ENCODE measurements at regions not wholly inside any gene's neighbourhood (a gene's known extent, or its start where the extent isn't known, plus 50 kb on each side); places are given as distances from the start of the nearest gene placed in this dataset.

DNA sequence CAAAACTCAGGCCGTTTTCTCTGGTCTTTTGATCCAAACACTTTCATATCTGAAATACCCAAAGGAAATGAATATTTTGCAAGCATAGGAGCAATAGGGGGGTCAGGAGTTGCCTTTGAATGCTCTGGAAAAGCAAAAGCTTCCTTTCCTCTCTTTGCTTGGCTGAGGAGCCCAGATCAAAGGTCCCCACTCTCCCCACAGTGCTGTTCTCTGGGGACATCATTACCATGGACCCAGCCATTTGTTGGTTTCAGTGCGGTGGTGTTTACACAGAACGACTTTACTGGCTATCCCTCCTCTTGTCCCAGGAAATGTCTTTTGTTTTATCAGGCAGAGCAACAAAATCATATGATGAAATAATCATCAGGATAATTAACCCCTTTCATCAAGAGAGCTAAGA, 1089.1 kb downstream of the TBC1D22A start:
- no peak for ATAC-seq
- TF ChIP-seq SNAI2 (CRISPR knock-in tag; IDR thresholded peaks at IDR 0.05) (no peak), GLIS3 (CRISPR knock-in tag; IDR thresholded peaks at IDR 0.05) (no peak), BACH2 (CRISPR knock-in tag; IDR thresholded peaks at IDR 0.05; ENCODE audit: borderline replicate concordance) (no peak), ISL1 (CRISPR knock-in tag; IDR thresholded peaks at IDR 0.05) (no peak), ZFP30 (CRISPR knock-in tag; IDR thresholded peaks at IDR 0.05) (no peak), RARB (CRISPR knock-in tag; IDR thresholded peaks at IDR 0.05) (no peak), TOX (CRISPR knock-in tag; IDR thresholded peaks at IDR 0.05; ENCODE audit: borderline replicate concordance) (no peak), OSR1 (CRISPR knock-in tag; IDR thresholded peaks at IDR 0.05) (no peak), CSDC2 (CRISPR knock-in tag; IDR thresholded peaks at IDR 0.05) (no peak), ZNF70 (CRISPR knock-in tag; IDR thresholded peaks at IDR 0.05) (no peak)
- TF ChIP-seq, protein P1, sequence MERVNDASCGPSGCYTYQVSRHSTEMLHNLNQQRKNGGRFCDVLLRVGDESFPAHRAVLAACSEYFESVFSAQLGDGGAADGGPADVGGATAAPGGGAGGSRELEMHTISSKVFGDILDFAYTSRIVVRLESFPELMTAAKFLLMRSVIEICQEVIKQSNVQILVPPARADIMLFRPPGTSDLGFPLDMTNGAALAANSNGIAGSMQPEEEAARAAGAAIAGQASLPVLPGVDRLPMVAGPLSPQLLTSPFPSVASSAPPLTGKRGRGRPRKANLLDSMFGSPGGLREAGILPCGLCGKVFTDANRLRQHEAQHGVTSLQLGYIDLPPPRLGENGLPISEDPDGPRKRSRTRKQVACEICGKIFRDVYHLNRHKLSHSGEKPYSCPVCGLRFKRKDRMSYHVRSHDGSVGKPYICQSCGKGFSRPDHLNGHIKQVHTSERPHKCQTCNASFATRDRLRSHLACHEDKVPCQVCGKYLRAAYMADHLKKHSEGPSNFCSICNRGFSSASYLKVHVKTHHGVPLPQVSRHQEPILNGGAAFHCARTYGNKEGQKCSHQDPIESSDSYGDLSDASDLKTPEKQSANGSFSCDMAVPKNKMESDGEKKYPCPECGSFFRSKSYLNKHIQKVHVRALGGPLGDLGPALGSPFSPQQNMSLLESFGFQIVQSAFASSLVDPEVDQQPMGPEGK (CRISPR knock-in tag; IDR thresholded peaks at IDR 0.05; ENCODE audit: borderline replicate concordance): no peak
- TF ChIP-seq, protein P2, sequence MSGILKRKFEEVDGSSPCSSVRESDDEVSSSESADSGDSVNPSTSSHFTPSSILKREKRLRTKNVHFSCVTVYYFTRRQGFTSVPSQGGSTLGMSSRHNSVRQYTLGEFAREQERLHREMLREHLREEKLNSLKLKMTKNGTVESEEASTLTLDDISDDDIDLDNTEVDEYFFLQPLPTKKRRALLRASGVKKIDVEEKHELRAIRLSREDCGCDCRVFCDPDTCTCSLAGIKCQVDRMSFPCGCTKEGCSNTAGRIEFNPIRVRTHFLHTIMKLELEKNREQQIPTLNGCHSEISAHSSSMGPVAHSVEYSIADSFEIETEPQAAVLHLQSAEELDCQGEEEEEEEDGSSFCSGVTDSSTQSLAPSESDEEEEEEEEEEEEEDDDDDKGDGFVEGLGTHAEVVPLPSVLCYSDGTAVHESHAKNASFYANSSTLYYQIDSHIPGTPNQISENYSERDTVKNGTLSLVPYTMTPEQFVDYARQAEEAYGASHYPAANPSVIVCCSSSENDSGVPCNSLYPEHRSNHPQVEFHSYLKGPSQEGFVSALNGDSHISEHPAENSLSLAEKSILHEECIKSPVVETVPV (CRISPR knock-in tag; IDR thresholded peaks at IDR 0.05): no peak
- TF ChIP-seq, protein P3, sequence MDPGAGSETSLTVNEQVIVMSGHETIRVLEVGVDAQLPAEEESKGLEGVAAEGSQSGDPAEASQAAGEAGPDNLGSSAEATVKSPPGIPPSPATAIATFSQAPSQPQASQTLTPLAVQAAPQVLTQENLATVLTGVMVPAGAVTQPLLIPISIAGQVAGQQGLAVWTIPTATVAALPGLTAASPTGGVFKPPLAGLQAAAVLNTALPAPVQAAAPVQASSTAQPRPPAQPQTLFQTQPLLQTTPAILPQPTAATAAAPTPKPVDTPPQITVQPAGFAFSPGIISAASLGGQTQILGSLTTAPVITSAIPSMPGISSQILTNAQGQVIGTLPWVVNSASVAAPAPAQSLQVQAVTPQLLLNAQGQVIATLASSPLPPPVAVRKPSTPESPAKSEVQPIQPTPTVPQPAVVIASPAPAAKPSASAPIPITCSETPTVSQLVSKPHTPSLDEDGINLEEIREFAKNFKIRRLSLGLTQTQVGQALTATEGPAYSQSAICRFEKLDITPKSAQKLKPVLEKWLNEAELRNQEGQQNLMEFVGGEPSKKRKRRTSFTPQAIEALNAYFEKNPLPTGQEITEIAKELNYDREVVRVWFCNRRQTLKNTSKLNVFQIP (CRISPR knock-in tag; IDR thresholded peaks at IDR 0.05; ENCODE audit: borderline replicate concordance, low read depth): no peak
- TF ChIP-seq, protein P4, sequence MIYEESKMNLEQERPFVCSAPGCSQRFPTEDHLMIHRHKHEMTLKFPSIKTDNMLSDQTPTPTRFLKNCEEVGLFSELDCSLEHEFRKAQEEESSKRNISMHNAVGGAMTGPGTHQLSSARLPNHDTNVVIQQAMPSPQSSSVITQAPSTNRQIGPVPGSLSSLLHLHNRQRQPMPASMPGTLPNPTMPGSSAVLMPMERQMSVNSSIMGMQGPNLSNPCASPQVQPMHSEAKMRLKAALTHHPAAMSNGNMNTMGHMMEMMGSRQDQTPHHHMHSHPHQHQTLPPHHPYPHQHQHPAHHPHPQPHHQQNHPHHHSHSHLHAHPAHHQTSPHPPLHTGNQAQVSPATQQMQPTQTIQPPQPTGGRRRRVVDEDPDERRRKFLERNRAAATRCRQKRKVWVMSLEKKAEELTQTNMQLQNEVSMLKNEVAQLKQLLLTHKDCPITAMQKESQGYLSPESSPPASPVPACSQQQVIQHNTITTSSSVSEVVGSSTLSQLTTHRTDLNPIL (CRISPR knock-in tag; IDR thresholded peaks at IDR 0.05; ENCODE audit: low read depth): no peak
- TF ChIP-seq, protein P5, sequence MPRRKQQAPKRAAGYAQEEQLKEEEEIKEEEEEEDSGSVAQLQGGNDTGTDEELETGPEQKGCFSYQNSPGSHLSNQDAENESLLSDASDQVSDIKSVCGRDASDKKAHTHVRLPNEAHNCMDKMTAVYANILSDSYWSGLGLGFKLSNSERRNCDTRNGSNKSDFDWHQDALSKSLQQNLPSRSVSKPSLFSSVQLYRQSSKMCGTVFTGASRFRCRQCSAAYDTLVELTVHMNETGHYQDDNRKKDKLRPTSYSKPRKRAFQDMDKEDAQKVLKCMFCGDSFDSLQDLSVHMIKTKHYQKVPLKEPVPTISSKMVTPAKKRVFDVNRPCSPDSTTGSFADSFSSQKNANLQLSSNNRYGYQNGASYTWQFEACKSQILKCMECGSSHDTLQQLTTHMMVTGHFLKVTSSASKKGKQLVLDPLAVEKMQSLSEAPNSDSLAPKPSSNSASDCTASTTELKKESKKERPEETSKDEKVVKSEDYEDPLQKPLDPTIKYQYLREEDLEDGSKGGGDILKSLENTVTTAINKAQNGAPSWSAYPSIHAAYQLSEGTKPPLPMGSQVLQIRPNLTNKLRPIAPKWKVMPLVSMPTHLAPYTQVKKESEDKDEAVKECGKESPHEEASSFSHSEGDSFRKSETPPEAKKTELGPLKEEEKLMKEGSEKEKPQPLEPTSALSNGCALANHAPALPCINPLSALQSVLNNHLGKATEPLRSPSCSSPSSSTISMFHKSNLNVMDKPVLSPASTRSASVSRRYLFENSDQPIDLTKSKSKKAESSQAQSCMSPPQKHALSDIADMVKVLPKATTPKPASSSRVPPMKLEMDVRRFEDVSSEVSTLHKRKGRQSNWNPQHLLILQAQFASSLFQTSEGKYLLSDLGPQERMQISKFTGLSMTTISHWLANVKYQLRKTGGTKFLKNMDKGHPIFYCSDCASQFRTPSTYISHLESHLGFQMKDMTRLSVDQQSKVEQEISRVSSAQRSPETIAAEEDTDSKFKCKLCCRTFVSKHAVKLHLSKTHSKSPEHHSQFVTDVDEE (CRISPR knock-in tag; IDR thresholded peaks at IDR 0.05): no peak

DNA sequence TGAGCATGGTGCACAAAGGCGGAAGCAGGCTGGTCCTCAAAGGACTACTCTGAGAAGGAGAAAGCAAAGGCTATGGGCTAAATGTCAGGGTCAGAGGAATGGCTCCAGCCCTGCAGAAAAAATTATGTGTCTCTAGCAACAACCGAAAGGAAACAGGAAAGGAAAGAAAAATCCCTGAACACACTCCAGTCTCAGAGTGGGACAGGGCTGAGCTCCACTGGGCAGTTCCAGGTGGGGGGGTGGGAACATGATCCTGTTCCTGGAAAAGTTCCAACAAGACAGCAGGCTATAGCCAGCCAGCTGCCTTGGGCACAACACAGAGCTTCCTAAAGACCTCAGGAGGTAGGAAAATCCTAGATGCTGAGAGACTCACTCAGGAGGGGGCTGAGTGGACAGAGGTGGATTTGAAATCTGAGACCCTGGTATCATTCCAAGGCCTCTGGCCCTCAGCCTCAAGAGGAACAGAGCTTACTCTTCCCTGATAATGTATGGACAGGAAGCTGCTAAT, 1088.2 kb downstream of the TBC1D22A start:
- TF ChIP-seq, protein P4 (CRISPR knock-in tag; IDR thresholded peaks at IDR 0.05; ENCODE audit: low read depth): no peak
- ATAC-seq: peak; percentile 31; the same call in 1 of the 3 replicates

DNA sequence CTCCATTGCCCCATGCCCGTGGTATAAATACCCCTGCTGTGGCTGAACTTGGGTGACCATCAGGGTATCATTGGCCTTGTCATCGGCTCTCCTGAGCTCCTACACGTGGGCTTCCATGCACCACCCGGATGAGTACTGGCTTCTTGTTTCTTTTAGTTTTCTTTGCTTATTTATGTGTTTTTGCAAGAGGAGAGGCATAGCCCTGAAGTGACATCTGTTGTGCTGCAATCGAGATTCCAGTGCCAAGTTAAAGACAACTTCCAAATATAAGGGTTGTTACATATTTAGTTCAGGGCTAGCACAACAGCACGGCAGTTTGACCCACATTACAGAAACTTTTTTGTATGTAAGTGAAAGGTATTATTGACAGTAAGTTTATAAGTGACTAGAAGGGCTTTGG, 1087.1 kb downstream of the TBC1D22A start:
- ATAC-seq: no peak
- TF ChIP-seq, protein P1 (CRISPR knock-in tag; IDR thresholded peaks at IDR 0.05; ENCODE audit: borderline replicate concordance): no peak
- TF ChIP-seq ARNTL (CRISPR knock-in tag; IDR thresholded peaks at IDR 0.05; ENCODE audit: borderline replicate concordance, low read depth) (no peak), SNAI2 (CRISPR knock-in tag; IDR thresholded peaks at IDR 0.05) (no peak), ISL1 (CRISPR knock-in tag; IDR thresholded peaks at IDR 0.05) (no peak), ZNF8 (CRISPR knock-in tag; IDR thresholded peaks at IDR 0.05) (no peak), ZNF70 (CRISPR knock-in tag; IDR thresholded peaks at IDR 0.05) (no peak), PPARA (CRISPR knock-in tag; IDR thresholded peaks at IDR 0.05; ENCODE audit: borderline replicate concordance) (no peak)
- TF ChIP-seq, protein P3 (CRISPR knock-in tag; IDR thresholded peaks at IDR 0.05; ENCODE audit: borderline replicate concordance, low read depth): no peak
- TF ChIP-seq, protein P5 (CRISPR knock-in tag; IDR thresholded peaks at IDR 0.05): no peak

Data from SK-N-SH treated with all-trans-retinoic acid at 6 μM for 48 hours (cell line).